ENCODE measurements at regions not wholly inside any gene's neighbourhood (a gene's known extent, or its start where the extent isn't known, plus 50 kb on each side); places are given as distances from the start of the nearest gene placed in this dataset.

- no peak for TF ChIP-seq POLR2AphosphoS5 (IDR thresholded peaks at IDR 0.05; ENCODE audit: borderline replicate concordance, low read depth, low read length)
- TF ChIP-seq EZH2 (IDR thresholded peaks at IDR 0.05): no peak
- TF ChIP-seq FOXP2 (optimal IDR thresholded peaks at IDR 0.05; ENCODE audit: control extremely low read depth, extremely low read length, insufficient read depth): no peak
These were observed 190.2 kb upstream of the NR5A2 start for GRCh38 chr1:199837321-199837720.

All from SK-N-MC (cell line).